Brain microvascular endothelial cell (primary cell): ENCODE measurements at regions not wholly inside any gene's neighbourhood (a gene's known extent, or its start where the extent isn't known, plus 50 kb on each side); places are given as distances from the start of the nearest gene placed in this dataset.

ENCODE experiments used
- DNase-seq: peaks from one replicate; pipeline ENCODE4 v3.0.0-alpha.2; 2020
- H3K27ac ChIP-seq: fragments of 250-450 bp; sonication (Bioruptor Pico); 2 replicates; pipeline ENCODE4 v1.5.1; 2020; ENCODE audit warnings: mild to moderate bottlenecking, moderate library complexity
- H3K27me3 ChIP-seq: fragments of 250-450 bp; sonication (Bioruptor Pico); replicated peaks from 2 replicates; pipeline ENCODE4 v1.5.1; 2020; ENCODE audit warnings: mild to moderate bottlenecking
- H3K36me3 ChIP-seq: fragments of 250-450 bp; sonication (Bioruptor Pico); replicated peaks from 2 replicates; pipeline ENCODE4 v1.5.1; 2020; ENCODE audit warnings: mild to moderate bottlenecking
- H3K4me3 ChIP-seq: 2 replicates; pipeline ENCODE4 v1.5.1; 2011; ENCODE audit warnings: low read depth, mild to moderate bottlenecking, control low read depth, low read length, moderate library complexity
- CTCF ChIP-seq: IDR thresholded peaks from 2 replicates; pipeline ENCODE4 v1.5.1; 2011; ENCODE audit warnings: low read depth, mild to moderate bottlenecking, moderate library complexity, low read length, control low read depth, inconsistent platforms; ENCODE audit errors: missing control alignments
- in situ Hi-C: cut with HindIII; loops from 2 replicates; pipeline ENCODE4 v1.10.0; 2017; ENCODE audit warnings: low sequenced_read_pairs, low pct_ligation_motif_present

GRCh38 chr2:22788749-22789327, 596.1 kb upstream of the KLHL29 start:
- Histone ChIP-seq H3K36me3 (no peaks in the 10 kb centered on the region), H3K27ac (no peak overlapping the region), H3K27me3 (no peaks in the 10 kb centered on the region), H3K4me3 (no peak overlapping the region)
- TF ChIP-seq CTCF: no peak
- in situ Hi-C loops: no loop called here
- DNase-seq: no peak

GRCh38 chr2:22795287-22795866, 589.6 kb upstream of the KLHL29 start:
- H3K4me3 ChIP-seq: no peak overlapping the region
- no peaks in the 10 kb centered on the region for H3K27me3 ChIP-seq
- no peak for DNase-seq
- in situ Hi-C loops: no loop called here
- no peak overlapping the region for H3K27ac ChIP-seq
- no peak for TF ChIP-seq CTCF
- no peaks in the 10 kb centered on the region for H3K36me3 ChIP-seq

- no peak for TF ChIP-seq CTCF
- H3K4me3 ChIP-seq: no peak overlapping the region
- in situ Hi-C loops: no loop called here
- peak; percentile 2 for DNase-seq
- no peaks in the 10 kb centered on the region for H3K27me3 ChIP-seq
- no peak overlapping the region for H3K27ac ChIP-seq
- H3K36me3 ChIP-seq: no peaks in the 10 kb centered on the region
Measured at GRCh38 chr2:22798386-22798785, 586.6 kb upstream of the KLHL29 start.

GRCh38 chr2:22800412-22800811, 584.6 kb upstream of the KLHL29 start:
- H3K4me3 ChIP-seq: no peak overlapping the region
- in situ Hi-C loops: no loop called here

GRCh38 chr2:22801071-22801470, 583.9 kb upstream of the KLHL29 start:
- Histone ChIP-seq H3K4me3 (no peak overlapping the region), H3K36me3 (no peaks in the 10 kb centered on the region), H3K27me3 (no peaks in the 10 kb centered on the region), H3K27ac (no peak overlapping the region)
- in situ Hi-C loops: no loop called here
- no peak for TF ChIP-seq CTCF
- no peak for DNase-seq

More at GRCh38 chr2:22800412-22800811, 584.6 kb upstream of the KLHL29 start:
- Histone ChIP-seq H3K27ac (no peak overlapping the region), H3K36me3 (no peaks in the 10 kb centered on the region), H3K27me3 (no peaks in the 10 kb centered on the region)
- no peak for DNase-seq
- no peak for TF ChIP-seq CTCF

- in situ Hi-C loops: no loop called here
- no peak overlapping the region for H3K27ac ChIP-seq
- DNase-seq: no peak
Measured at GRCh38 chr2:22801970-22802369, 583.0 kb upstream of the KLHL29 start.

More at GRCh38 chr2:22801970-22802369, 583.0 kb upstream of the KLHL29 start:
- TF ChIP-seq CTCF: no peak
- Histone ChIP-seq H3K27me3 (no peaks in the 10 kb centered on the region), H3K4me3 (no peak overlapping the region), H3K36me3 (no peaks in the 10 kb centered on the region)
